Epithelial cell of esophagus (primary cell): ENCODE measurements at regions not wholly inside any gene's neighbourhood (a gene's known extent, or its start where the extent isn't known, plus 50 kb on each side); places are given as distances from the start of the nearest gene placed in this dataset.
"Not testable (repeated sequence)": the region's sequence is repeated elsewhere in the genome, so short reads cannot be mapped to it uniquely, and the experiment has no call there.

Source experiments
- DNase-seq: peaks from one replicate; pipeline ENCODE4 v3.0.0; 2010; ENCODE audit warnings: low read depth
- H3K4me3 ChIP-seq: 2 replicates; pipeline ENCODE4 v1.5.1; 2011; ENCODE audit warnings: mild to moderate bottlenecking, low read length, control low read depth
- CTCF ChIP-seq: IDR thresholded peaks from 2 replicates; pipeline ENCODE4 v1.5.1; 2011; ENCODE audit warnings: low read depth, mild to moderate bottlenecking, low read length, control low read depth, inconsistent platforms; ENCODE audit not compliant: insufficient read depth; ENCODE audit errors: missing control alignments

GRCh38 chr20:47926731-47927130 is 141.4 kb upstream of the SULF2 start:
- peak; percentile 21 for DNase-seq
- no peak overlapping the region for H3K4me3 ChIP-seq
- no peak for TF ChIP-seq CTCF

- peak; percentile 96 for DNase-seq
- TF ChIP-seq CTCF = no peak
- no peak overlapping the region for H3K4me3 ChIP-seq
Measured at GRCh38 chr20:47925593-47925992, 140.3 kb upstream of the SULF2 start.

- DNase-seq = peak; percentile 82
- H3K4me3 ChIP-seq = no peak overlapping the region
- TF ChIP-seq CTCF = no peak
Measured at GRCh38 chr20:47922269-47922668, 137.0 kb upstream of the SULF2 start.

DNA sequence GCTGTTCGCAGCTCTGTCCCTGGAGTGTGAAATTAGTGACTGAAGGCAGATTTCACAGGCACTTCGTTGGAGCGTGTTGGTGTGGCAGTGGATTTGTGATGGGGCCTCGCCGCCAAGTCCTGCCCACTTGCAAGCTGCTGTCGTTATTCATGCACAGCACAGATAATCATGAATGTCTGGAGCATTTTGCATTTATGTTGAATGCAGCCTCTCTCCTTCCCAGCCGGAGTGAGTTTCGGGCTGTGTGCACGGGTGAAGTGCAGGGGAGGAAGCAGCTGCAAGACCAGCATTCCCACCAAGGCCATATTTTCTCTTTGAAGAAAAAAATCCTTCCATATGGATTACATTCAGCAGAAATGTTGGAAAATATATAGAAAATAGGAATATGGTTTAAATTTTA is 136.5 kb upstream of the SULF2 start:
- DNase-seq, H3K4me3 ChIP-seq: not testable (repeated sequence)

GRCh38 chr20:47921408-47921807 is 136.1 kb upstream of the SULF2 start:
- H3K4me3 ChIP-seq = no peak overlapping the region
- no peak for DNase-seq
- no peak for TF ChIP-seq CTCF

- no peak overlapping the region for H3K4me3 ChIP-seq
- DNase-seq = peak; percentile 65
- TF ChIP-seq CTCF = no peak
Measured at GRCh38 chr20:47917549-47918070, 132.3 kb upstream of the SULF2 start.

DNA sequence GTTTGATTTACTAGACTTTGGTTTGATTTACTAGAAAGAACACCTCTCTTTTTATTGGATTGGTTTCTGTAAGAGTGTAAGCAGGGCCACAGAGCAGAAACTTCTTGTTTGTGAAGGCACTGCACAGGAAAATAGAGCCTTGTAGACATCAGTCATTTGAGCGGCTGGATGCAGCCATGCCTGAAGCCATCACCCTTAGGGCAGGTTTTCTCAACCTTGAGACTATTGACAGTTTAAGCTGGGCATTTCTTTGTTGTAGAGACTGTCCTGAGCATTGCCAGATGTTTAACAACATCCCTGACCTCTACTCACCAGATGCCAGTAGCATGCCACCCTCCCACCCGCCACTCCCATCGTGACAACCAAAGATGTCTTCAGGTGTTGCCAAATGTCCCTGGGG is 130.2 kb upstream of the SULF2 start:
- no peak for DNase-seq
- no peak for TF ChIP-seq CTCF
- H3K4me3 ChIP-seq = no peak overlapping the region
